ENCODE measurements at regions not wholly inside any gene's neighbourhood (a gene's known extent, or its start where the extent isn't known, plus 50 kb on each side); places are given as distances from the start of the nearest gene placed in this dataset.

DNA sequence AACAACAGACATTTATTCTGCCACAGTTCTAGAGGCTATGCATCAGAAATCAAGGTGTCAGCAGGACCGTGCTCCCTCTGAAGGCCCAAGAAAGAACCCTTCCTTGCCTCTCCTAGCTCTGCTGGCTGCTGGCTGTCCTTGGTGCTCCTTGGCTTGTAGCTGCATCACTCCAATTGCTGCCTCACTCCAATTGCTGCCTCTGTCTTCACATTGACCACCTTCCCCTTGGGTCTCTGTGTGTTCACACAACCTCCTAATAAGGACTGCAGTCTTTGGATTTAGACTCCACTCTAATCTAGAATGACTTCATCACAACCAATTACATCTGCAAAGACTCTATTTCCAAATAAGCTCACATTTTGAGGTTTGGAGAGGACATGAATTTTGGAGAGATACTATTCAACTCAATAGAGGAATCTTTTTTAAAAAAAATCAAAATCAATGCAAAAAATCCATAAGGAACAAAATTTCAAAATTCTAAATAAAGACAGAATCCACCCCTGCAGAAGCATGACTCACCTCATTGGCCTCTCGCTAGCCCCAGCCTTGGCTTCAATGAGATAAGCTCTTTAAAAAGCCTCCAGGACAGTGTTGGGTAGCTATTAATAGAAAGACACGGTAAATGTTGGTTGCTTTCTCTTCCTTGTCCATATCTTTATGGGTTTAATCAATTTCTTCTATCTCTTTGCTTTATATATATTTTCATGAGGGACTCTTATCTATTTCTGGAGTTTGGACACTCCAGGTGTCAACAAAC, 267.6 kb upstream of the MGAT5 start:
- no peak for TF ChIP-seq TBP (IDR thresholded peaks at IDR 0.05; ENCODE audit: low read depth, low read length)
- no peak for TF ChIP-seq POLR2AphosphoS5 (IDR thresholded peaks at IDR 0.05; ENCODE audit: low read depth, low read length)
- no peak for TF ChIP-seq TAF1 (IDR thresholded peaks at IDR 0.05; ENCODE audit: low read depth, low read length)
- TF ChIP-seq JUND (IDR thresholded peaks at IDR 0.05; ENCODE audit: low read length), result 0 out of 2 replicates have a peak, but pooled peaks have one; percentile 41
- TF ChIP-seq, protein P1, sequence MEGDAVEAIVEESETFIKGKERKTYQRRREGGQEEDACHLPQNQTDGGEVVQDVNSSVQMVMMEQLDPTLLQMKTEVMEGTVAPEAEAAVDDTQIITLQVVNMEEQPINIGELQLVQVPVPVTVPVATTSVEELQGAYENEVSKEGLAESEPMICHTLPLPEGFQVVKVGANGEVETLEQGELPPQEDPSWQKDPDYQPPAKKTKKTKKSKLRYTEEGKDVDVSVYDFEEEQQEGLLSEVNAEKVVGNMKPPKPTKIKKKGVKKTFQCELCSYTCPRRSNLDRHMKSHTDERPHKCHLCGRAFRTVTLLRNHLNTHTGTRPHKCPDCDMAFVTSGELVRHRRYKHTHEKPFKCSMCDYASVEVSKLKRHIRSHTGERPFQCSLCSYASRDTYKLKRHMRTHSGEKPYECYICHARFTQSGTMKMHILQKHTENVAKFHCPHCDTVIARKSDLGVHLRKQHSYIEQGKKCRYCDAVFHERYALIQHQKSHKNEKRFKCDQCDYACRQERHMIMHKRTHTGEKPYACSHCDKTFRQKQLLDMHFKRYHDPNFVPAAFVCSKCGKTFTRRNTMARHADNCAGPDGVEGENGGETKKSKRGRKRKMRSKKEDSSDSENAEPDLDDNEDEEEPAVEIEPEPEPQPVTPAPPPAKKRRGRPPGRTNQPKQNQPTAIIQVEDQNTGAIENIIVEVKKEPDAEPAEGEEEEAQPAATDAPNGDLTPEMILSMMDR (IDR thresholded peaks at IDR 0.05; ENCODE audit: control extremely low read depth in 1 of 3, insufficient read depth in 1 of 3, low read depth in 1 of 3, low read length in 3 of 3), result no peak
- TF ChIP-seq CBX8 (IDR thresholded peaks at IDR 0.05; ENCODE audit: borderline replicate concordance, low read depth, low read length), result no peak

All from H1 (cell line).